GM21717 (cell line): ENCODE measurements at regions not wholly inside any gene's neighbourhood (a gene's known extent, or its start where the extent isn't known, plus 50 kb on each side); places are given as distances from the start of the nearest gene placed in this dataset.
"Not testable (repeated sequence)": the region's sequence is repeated elsewhere in the genome, so short reads cannot be mapped to it uniquely, and the experiment has no call there.

Experiments used
- ATAC-seq: cut with Tn5 transposase; IDR thresholded peaks from one replicate; pipeline ENCODE4 v1.9.1; 2021; ENCODE audit warnings: mild to moderate bottlenecking, moderate library complexity; ENCODE audit not compliant: unreplicated experiment

- ATAC-seq = no peak
These were observed 62.6 kb downstream of the PLXNA1 start for GRCh38 chr3:127045435-127046045.

GRCh38 chr3:127046690-127047089 is 63.8 kb downstream of the PLXNA1 start:
- not testable (repeated sequence) for ATAC-seq

GRCh38 chr3:127049393-127049792 is 66.5 kb downstream of the PLXNA1 start:
- no peak for ATAC-seq

- ATAC-seq = no peak
These were observed 67.8 kb downstream of the PLXNA1 start for GRCh38 chr3:127050733-127051132.

- ATAC-seq = no peak
These were observed 69.2 kb downstream of the PLXNA1 start for GRCh38 chr3:127052121-127052561.

GRCh38 chr3:127053026-127053425 is 70.1 kb downstream of the PLXNA1 start:
- no peak for ATAC-seq

GRCh38 chr3:127053450-127053849 is 70.5 kb downstream of the PLXNA1 start:
- ATAC-seq = no peak

- no peak for ATAC-seq
These were observed 71.1 kb downstream of the PLXNA1 start for GRCh38 chr3:127053979-127054378.

- no peak for ATAC-seq
These were observed 73.4 kb downstream of the PLXNA1 start for GRCh38 chr3:127056281-127056680.

GRCh38 chr3:127056976-127057375 is 74.1 kb downstream of the PLXNA1 start:
- no peak for ATAC-seq

- no peak for ATAC-seq
These were observed 76.2 kb downstream of the PLXNA1 start for GRCh38 chr3:127059072-127059471.

- ATAC-seq = no peak
These were observed 78.7 kb downstream of the PLXNA1 start for GRCh38 chr3:127061641-127062040.

GRCh38 chr3:127062926-127063325 is 80.0 kb downstream of the PLXNA1 start:
- no peak for ATAC-seq

GRCh38 chr3:127063916-127064315 is 81.0 kb downstream of the PLXNA1 start:
- ATAC-seq = no peak

GRCh38 chr3:127064391-127065137 is 81.6 kb downstream of the PLXNA1 start:
- no peak for ATAC-seq

GRCh38 chr3:127065138-127065427 is 82.2 kb downstream of the PLXNA1 start:
- no peak for ATAC-seq

GRCh38 chr3:127065561-127066290 is 82.8 kb downstream of the PLXNA1 start:
- no peak for ATAC-seq

GRCh38 chr3:127066635-127067034 is 83.7 kb downstream of the PLXNA1 start:
- no peak for ATAC-seq

- no peak for ATAC-seq
These were observed 84.4 kb downstream of the PLXNA1 start for GRCh38 chr3:127067116-127067910.

GRCh38 chr3:127068111-127068810 is 85.3 kb downstream of the PLXNA1 start:
- ATAC-seq = no peak

GRCh38 chr3:127068871-127069270 is 86.0 kb downstream of the PLXNA1 start:
- no peak for ATAC-seq
